ENCODE measurements at regions not wholly inside any gene's neighbourhood (a gene's known extent, or its start where the extent isn't known, plus 50 kb on each side); places are given as distances from the start of the nearest gene placed in this dataset.

DNA sequence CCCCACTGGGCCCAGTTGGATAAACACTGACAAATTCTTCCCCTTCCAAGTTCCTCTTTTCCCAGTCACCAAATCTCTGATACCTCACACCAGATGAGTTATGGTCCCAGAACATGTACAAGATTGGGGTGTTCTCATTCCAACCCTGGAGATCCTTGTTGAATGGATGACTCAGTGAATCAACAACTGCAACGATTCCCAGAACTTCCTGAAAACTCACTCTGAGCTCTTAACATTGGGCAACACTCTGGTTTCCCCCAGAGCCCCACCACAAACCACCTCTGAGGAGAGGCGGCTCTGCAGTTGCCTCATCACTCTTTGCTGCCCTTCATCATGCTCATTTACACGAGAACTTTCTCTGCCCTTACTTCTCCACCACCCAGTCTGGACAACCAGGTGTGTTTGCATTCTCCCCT is 115.2 kb downstream of the MRPL14 start:
- no peak for DNase-seq (ENCODE audit: low read depth, low spot score)

GRCh38 chr6:44011350-44011920 is 115.8 kb downstream of the MRPL14 start:
- no peak for DNase-seq (ENCODE audit: low read depth, low spot score)

DNA sequence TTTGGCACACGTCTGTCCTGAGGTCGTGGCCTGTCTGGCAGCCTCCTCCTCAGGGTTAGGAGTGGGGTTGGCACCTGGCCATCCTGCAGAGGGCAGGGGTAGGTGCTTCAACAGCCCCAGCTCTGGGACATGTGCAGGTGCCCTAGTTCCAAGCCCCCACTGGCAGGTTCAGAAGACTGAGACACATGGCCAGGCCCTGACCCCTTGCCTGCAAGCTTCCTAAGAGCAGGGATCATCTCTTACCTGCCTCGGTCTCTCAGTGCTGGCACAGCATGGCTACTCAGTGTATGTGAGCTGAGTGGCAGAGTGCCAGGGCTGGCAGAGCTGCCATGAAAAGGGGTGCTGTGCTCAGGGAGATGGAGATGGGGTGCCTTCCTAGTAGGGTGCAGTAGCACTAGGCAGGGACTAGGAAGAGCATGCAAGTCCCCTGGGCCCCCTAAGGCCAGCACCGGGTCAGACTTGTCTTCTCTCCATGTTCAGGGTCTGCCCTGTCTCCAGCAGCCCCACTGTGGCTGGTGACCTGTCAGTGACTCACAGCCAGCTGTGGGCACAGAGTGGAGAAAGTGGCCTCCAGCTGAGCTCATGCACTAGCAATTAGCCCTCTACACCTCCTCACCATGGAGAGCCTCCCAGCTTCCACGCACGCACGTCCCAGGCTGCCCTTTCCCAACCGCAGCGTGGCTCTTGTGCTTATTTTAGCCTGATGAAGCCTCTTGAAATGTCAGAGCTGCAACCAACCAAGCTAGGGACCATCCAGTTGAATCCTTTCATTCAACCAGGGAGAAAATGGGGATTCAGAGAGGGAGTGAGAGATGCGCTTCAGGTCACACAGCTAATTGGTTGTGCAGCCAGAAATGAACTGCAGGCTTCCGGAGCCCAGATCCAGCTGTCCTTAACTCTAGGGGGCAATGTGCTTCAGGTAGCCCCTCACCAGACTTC is 116.6 kb downstream of the MRPL14 start:
- peak; percentile 88 for DNase-seq (ENCODE audit: low read depth, low spot score)

- DNase-seq (ENCODE audit: low read depth, low spot score) = no peak
These were observed 117.6 kb downstream of the MRPL14 start for GRCh38 chr6:44009425-44010321.

DNA sequence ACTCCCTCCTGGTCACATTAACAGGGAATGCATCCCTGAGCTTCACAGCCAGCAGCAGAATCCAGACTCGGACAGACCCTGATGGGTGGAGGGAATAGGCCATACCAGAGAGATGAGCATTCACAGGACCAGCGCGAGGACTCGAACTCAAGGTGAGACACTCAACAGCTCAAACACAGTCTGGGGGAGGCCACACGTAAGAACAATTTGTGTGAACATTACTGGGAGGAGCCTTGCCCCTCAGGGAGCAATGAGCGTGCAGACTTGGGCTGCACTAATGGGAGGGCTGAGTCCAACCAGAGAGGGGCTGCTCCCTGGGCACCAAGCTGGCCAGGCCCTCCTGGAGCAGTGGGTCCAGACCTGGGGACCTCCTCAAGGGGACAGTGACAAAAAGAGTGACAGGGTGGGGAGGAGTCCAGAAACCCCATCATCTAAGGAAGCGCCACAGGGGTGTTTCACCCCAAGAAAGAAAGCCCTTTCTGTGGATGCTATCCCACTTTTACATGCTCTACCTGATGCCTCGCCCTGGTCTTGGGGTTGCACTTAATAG is 118.4 kb downstream of the MRPL14 start:
- no peak for DNase-seq (ENCODE audit: low read depth, low spot score)

DNA sequence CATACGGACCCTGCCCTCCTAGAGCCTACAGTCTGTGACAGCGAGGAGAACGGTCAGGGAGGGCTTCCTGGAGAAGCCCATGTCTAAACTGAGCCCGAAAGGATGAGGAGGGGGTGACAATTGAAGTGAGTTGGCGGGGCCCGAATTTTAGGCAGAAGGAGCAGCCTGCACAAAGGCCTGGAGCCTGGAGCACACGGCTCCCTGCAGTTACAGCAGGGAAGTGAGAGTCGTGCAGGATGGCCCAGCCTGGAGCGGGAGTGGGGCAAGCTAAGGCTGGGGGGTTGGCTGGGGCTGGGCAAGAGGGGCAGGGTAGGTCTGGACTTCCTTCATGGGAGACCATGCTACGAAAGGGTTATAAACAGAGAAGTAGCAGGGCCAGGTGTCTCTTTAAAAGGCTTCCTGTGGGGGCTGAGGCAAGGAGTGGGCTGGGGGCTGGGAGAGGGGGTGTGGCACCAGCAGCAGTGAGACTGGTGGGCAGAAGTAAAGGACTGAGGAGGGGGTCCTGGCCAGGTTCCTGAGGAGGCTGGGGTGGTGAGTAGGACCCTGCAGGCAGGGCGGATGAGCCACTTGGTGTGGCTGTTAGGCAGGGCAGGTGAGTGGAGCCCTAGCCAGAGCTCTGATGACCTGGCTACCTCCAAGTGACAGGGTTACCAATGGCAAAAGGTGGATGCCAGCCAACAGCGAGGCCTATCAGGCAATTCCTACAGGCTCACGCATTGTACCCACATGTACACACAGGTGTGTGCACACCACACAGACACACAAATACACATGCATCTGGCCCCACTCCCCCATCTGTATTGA is 119.2 kb downstream of the MRPL14 start:
- DNase-seq (ENCODE audit: low read depth, low spot score) = no peak

- no peak for DNase-seq (ENCODE audit: low read depth, low spot score)
These were observed 120.4 kb downstream of the MRPL14 start for GRCh38 chr6:44006872-44007303.

DNA sequence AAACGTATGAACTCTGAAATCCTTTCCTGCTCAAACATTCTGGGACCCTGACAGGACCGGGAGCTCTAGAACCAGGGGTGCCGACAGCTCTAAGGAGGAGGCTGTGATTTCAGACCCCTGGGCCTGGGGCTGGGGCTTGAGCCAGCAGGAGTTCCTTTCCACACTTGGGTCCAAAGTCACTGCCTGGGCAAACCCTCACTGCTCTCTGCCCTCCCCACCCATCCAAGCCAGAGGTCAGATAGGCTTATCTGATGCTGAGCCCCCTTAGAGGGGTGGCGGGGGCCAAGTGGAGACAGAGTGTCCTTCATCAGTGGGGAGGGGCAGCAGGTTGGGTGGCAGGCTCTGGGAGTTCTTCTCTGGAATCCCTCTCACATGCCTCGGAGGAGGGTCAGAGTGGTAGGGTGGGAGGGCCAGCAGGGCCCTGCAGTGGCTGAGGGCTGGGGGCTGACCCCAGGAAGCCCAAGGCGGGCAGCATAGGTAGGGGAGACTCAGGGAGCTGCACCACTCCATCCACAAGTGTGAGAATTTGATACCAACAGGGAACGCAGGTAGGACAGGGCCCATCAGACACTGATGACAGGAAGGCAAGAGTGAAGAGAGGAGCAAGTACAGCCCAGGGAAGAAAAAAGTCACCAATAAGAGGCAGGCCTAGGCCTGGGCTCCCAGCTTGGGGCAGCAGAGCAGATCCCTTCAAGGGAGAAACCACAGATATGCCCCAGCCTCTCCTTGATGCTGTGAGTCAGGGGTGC is 121.0 kb downstream of the MRPL14 start:
- no peak for DNase-seq (ENCODE audit: low read depth, low spot score)

- DNase-seq (ENCODE audit: low read depth, low spot score) = no peak
These were observed 121.7 kb downstream of the MRPL14 start for GRCh38 chr6:44005507-44005903.

- DNase-seq (ENCODE audit: low read depth, low spot score) = no peak
These were observed 122.4 kb downstream of the MRPL14 start for GRCh38 chr6:44004625-44005506.

DNA sequence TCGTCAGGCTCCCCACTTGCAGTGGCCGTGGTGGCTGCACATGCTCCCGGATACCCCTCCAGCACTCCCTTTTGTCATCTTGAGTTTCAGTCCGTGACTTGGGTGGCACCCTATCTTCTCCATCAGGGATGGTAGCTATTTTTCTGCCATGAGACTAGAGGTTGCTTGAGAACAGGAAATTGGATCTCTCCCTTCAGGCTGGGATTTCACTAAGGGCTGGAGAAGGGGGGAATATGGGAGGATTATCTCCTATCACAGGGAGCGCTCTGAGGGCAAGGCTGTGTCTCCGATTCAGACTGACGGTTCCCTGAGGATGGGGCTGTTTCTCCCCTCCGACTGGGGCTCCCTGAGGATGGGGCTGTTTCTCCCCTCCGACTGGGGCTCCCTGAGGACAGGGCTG is 123.1 kb downstream of the MRPL14 start:
- DNase-seq (ENCODE audit: low read depth, low spot score) = no peak

DNA sequence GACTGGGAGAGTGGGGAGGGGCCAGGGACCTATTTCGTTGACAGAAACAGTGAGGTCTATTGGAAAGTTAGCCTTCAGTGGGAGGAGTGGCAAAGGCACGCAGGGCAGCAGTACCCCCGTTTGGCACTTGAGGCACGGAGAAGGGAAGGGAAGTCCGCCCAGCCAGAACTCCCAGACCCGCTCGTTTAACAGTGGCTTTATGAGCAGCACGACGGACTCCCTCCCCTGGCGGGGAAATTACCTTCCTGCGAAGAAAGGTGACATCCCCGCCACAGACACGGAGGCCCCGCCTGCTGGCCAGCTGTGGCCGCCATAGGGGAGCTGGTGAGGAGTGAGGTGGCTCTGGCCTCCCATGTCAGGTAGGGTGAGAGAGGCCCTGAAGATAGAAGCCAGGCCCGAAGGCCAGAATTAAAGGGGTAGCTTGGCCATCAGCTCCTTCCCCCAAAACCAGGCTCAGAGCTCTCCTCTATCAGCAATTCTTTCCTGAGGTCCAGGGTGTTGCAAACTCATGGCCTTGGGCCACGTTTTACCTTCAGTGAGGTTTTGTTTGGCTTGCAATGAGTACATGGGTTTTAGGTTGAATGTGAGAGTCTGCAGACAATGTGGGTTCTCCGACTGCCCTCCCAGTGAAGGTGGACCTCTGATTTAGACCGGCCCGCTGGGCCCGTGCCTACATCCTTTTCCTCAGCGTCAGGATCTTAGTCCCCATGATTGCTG is 123.7 kb downstream of the MRPL14 start:
- no peak for DNase-seq (ENCODE audit: low read depth, low spot score)

- DNase-seq (ENCODE audit: low read depth, low spot score) = no peak
These were observed 124.5 kb downstream of the MRPL14 start for GRCh38 chr6:44002593-44003344.

- no peak for DNase-seq (ENCODE audit: low read depth, low spot score)
These were observed 125.1 kb downstream of the MRPL14 start for GRCh38 chr6:44002067-44002592.

DNA sequence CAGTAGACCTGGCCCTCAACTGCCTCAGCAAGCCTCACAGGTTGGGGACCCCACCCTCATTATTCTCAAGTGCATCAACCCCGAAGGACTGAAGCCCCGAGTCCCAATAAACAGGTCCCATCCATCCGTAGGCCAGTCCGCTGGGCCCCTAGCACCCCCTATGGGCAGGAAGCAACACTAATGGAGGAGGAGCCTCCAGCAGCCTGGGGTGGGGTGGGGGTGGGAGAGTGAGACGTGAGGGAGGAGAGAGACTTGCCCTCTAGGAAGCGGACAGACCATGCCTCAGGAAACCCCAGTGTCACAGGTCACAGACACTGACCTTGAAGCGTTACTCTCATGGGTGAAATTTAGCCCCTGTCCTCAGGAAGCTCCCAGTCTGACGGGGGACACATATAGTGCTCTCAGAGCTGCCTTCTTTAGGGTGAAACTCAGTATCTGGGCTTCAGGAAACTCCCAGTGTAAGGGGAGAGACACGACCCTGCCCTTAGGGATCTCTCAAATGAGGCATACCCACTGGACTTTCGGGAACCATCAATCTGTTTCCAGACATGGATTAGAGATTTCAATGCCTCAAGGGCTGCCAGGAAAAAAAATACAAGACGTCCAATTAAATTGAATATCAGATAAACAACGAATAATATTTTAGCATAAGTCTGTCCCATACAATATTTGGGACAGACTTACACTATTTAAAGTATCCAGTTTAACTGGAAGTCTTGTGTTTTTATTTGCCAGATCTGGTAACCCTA is 125.8 kb downstream of the MRPL14 start:
- DNase-seq (ENCODE audit: low read depth, low spot score) = no peak

DNA sequence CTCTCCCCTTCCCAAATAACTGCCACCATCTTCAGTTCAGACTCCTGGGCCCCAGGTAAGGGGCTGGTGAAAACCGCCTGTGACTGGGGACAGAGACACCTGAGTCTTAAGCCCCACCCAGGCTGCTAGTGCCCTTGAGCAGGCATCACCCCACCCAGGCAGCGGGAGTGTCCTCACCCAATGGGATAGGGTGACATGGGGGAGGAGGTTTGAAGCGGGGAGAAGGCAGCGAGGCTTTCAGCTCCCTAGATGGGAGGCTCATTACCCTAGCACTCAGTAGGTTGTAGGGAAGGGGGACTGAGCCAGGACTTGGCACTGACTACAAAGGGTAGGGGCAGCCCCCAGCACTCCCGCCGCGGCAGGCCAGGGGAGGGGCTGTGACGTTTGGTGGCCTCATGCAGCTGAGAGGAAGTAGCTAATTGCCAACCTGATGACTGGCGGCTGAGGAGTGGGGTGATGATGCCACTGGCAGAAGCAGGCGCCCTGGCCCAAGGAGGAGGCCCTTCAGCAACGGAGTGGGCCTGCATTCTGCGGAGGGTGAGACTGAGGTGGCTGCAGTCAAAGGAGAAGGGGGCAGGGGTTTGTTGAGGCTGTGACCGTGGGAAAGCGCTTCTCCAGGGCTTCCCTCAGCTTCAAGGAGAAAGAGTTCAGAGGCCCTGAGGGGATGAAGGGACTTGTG is 126.9 kb downstream of the MRPL14 start:
- no peak for DNase-seq (ENCODE audit: low read depth, low spot score)

Measured in smooth muscle cell of the brain vasculature (primary cell).